ENCODE measurements at regions not wholly inside any gene's neighbourhood (a gene's known extent, or its start where the extent isn't known, plus 50 kb on each side); places are given as distances from the start of the nearest gene placed in this dataset.

DNA sequence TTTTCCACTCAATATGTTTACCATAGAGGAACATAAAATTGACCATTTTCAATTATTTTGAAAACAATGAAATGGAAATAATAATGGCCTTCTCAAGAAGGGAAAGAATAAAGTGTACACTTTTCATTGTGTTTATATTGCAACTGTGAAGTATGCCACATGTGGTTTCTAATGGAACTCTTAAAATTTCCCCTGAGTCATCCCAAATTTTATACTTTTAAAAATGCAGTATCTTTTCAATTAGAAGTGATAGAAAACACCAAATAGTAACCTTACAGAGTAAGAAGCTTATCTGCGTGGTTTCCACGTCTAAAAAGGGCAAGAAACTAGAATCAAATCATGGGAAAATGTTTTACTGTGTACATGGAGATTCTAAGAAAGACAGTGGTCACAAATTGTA lies 70.0 kb downstream of the SCG2 start:
- no peak for DNase-seq

DNA sequence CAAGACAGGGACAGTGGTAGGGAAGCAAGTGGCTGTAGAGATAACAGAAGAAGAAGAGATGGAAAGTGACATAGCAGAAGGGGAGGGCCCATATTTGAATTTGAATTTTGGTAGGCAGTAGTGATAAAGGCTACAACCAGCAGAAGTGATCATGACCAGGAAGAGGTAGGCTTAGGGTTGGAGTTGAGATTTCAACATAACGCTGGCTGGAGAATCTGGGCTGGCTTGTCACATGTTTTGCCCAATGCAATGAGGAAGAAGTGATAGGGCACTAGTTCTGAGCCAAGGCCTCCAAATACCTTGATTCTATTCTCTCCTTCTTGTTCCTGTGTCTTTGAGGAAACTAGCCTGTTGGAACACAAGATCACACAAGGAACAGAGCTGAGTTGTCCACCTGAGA lies 69.4 kb downstream of the SCG2 start:
- DNase-seq, result no peak

DNA sequence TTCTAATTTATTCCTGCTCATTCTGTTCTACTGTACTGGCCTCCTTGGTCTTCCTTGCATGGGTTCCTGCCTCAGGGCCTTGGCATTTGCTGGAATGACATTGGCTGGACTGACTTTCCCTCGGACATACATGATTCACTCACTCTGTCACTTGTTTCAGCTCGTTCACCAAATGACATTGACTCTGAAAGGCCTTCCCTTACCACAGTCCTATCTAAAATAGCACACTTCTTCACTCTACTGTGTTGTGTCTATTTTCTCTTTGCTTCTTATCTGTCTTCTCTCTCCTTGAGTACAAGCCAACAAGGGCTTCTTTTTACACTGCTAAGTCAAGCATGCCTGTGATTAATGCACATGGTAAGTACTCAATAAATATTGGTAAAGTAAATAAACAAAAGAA lies 65.6 kb downstream of the SCG2 start:
- no peak for DNase-seq

DNA sequence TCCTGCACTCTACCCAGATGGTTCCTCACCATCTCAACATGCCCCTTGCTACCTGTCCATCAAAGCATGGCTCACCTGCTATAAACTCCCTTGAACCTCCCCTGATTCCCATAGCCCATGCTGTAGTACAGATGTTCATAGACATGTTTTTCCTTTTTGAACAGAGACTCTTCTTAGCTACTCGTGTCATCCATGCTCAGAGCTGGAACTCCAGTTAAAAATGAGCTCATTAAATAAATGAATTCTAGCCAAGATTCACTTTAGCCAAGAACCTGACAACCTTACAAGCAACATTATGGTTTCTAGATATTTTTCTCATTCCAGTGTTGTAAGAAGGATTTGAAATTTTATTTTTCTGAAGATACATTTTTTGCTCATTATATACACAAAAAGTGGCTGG lies 65.0 kb downstream of the SCG2 start:
- DNase-seq, result no peak

DNA sequence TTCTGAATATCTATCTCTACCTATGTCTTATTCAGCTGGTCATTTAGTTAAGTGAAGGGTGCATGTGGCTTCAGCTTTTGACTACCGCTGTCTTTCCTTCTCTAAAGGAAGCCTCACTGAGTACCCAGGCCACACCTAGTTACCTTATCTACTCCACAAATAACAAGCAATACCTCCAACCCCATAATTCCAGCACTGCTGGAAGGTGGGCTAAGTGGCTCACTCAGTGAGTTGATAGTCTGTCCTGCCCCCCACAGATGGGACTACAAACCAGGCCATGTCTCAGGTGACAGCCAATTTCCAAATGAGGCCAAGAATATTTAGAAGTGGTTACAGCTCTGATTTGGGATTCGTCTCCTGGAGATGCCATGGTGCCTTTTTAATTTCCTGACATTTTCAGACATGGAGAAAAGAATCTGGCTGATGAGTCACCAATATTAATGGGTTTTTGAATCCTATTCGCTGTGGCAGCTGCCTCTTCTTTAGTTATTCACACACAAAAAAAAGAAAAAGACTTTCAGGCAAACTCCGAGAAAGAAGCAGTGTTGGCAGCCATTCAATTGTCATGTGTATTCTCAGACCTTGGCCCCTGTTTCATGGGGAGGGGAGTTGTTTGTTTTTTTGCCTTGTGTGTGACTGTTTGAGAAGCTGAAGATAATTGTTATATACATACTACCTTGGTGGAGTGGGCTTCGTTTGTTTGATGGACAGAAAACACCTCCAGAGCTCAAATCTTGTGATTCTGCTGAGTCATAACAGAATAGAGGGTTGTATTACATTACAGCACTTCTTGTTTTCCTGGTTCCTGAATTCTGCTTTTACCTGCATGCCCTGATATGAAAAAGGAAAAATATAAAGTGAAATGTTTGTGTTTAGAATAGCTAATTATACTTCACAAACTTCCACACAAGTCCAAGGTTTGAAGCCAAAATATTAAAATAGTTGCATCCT lies 64.2 kb downstream of the SCG2 start:
- peak; percentile 39 for DNase-seq

DNA sequence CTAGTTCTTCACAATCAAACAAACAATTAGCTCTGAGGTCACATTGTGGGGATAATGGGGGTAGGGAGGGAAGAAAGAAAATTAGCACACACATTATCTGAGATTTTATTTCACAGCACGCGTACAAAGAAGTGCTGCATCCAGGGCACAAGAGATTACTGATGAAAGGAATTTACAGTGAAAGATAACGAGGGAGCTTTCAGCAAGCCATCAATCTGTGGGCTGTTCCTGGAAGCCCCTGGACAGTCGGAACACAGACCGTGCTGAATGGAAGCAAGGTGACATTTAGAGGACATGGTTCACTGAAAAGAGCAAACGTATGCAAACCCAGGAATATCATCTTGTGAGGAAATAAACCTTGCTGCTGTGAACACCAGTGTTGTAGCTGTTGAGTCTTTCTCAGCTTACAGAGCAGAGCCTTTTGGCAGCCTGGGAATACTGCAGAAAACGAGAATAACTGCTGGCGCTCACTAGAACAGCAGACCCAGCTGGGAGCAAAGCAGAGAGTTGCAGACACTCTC lies 63.2 kb downstream of the SCG2 start:
- peak; percentile 40 for DNase-seq

DNA sequence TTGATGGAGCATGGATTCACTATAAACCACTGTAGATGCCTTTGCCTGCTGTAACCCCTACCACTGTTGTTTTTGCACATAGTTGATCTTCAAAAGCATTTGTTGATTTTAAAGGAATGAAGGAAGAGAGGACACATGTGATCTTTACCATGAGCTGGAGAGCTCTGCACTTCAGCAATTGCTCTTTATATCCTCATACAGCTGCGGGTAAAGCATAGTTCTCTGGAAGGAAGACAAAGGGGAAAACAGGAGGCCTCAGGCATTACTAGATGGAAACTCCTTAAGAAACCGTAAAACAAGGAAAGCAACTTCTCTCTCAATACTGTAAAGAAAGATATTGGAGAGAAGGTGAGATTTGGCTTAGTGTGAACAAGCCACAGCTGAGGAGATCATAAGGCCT lies 60.6 kb downstream of the SCG2 start:
- DNase-seq, result no peak

DNA sequence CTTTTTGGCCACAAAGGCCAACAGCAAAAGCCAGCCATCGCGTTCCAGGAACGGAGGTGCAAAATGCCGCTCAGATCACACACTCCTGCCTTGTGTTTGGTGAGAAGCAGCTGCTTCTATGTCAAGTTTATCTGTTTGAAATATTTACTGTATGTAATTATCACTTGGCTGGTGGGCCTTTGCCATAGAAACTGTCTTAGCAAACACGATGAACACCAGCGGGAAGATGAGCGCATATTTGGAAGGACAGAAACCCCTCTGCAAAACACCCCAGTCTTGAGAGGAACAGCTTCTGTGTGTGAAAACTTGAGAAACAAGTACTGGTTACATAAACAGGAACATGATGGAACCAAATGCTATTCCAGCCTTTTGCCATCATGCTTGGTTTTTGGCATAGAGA lies 59.7 kb downstream of the SCG2 start:
- DNase-seq, result peak; percentile 30

DNA sequence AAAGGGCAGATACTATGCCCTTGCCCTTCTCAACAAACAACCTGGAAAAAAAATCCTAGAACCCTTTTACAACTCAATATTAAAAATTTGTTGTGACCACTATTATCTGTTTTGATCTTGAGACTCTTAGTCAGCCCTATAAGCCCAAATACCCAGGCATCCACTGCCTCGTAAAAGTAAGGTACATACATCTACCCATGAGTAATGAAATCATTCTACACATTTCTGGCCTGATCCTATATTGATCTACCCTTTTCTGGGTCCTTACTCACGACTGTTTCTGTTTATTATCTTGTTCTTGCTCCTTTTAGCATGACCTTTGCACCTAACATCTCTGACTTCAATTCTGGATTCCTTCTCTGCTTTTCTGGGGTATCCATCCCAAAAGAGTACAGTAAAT lies 56.8 kb downstream of the SCG2 start:
- DNase-seq, result no peak

DNA sequence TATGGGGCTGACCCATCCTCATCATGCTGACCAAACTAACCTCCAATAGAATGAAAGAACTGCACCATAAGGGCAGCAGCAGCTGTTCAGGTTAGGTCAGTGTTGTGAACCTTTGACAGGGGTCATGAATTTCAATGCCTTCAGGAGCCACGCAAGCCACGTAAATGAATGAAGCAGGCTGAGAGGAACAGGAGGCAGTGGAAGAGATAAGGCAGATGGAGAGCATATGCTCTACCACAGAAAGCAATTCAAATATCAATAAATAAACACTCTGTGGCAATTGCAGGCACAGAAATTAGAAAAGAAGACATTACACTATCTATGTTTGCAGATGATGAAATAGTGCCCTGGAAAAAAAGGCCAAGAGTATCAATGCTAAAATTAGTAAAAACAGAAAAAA lies 56.3 kb downstream of the SCG2 start:
- DNase-seq, result no peak

Measured in NCI-H1092 (cell line).